A549 (cell line): ENCODE measurements at regions not wholly inside any gene's neighbourhood (a gene's known extent, or its start where the extent isn't known, plus 50 kb on each side); places are given as distances from the start of the nearest gene placed in this dataset.

ENCODE experiments used
- ATAC-seq, 2 experiments: fragments of 200-7000 bp in 1 of 2; fragments of >200 bp in 1 of 2; cut with Nextera tagmentation in 1 of 2; cut with Tn5 transposase in 1 of 2; 3 replicates each; pipeline versions ENCODE4 v1.8.0 to v1.9.1; 2018 to 2020; ENCODE audit warnings: mild to moderate bottlenecking in 1 of 2, moderate library complexity in 1 of 2
- CTCF ChIA-PET: fragments of 300-600 bp; sonication (Branson Sonifier 250); formaldehyde crosslinking; extraction: SDS; loops from one replicate; lab custom pipeline; 2021; ENCODE audit warnings: antibody characterized with exemption, inconsistent platforms; lab: Yijun Ruan, JAX
- POLR2A ChIA-PET: fragments of 350-600 bp; formaldehyde crosslinking; extraction: SDS; loops from one replicate; lab custom pipeline; 2021; ENCODE audit warnings: antibody characterized with exemption, inconsistent platforms; lab: Yijun Ruan, JAX
- DNase-seq, 2 experiments: peaks; one replicate each; pipeline versions ENCODE4 v3.0.0 to v3.0.0-alpha.2; 2011 to 2016; ENCODE audit warnings: low read depth in 1 of 2, low spot score in 1 of 2
- FAIRE-seq: peaks from 2 replicates; lab custom pipeline; 2011; peaks lifted over from hg19 to GRCh38; lab: Jason Lieb, UNC
- H3K27ac ChIP-seq, 2 experiments: fragments of >200 bp; sonication (Bioruptor Twin); formaldehyde crosslinking; 3 replicates each; pipeline ENCODE4 v1.5.1; 2016 to 2017
- H3K4me1 ChIP-seq: fragments of >200 bp; sonication (Bioruptor Twin); formaldehyde crosslinking; 3 replicates; pipeline ENCODE4 v1.6.1; 2016
- H3K4me2 ChIP-seq: fragments of >200 bp; sonication (Bioruptor Twin); formaldehyde crosslinking; 3 replicates; pipeline ENCODE4 v1.6.1; 2016
- H3K4me3 ChIP-seq: fragments of >200 bp; sonication (Bioruptor Twin); formaldehyde crosslinking; 3 replicates; pipeline ENCODE4 v1.5.1; 2016
- H3K9me3 ChIP-seq: fragments of >200 bp; sonication (Bioruptor Twin); formaldehyde crosslinking; 3 replicates; pipeline ENCODE4 v1.6.1; 2016
- CBX2 ChIP-seq: fragments of 200-600 bp; sonication (generic); IDR thresholded peaks from 2 replicates; pipeline ENCODE4 v1.6.1; 2016; ENCODE audit warnings: low read depth, mild to moderate bottlenecking, borderline replicate concordance
- CHD2 ChIP-seq: fragments of 150-350 bp; IDR thresholded peaks from 2 replicates; pipeline ENCODE4 v1.6.1; 2014; ENCODE audit warnings: low read length; ENCODE audit not compliant: partially characterized antibody
- ESRRA ChIP-seq: fragments of 150-350 bp; IDR thresholded peaks from 2 replicates; pipeline ENCODE4 v1.6.1; 2014; ENCODE audit warnings: mild to moderate bottlenecking, low read length, borderline replicate concordance
- HDAC2 ChIP-seq: fragments of 200-600 bp; sonication (generic); IDR thresholded peaks from 2 replicates; pipeline ENCODE4 v1.6.1; 2016
- JUNB ChIP-seq: fragments of >200 bp; sonication (Bioruptor Twin); formaldehyde crosslinking; IDR thresholded peaks from 2 replicates; pipeline ENCODE4 v1.6.1; 2016
- KDM1A ChIP-seq: fragments of 200-600 bp; sonication (generic); IDR thresholded peaks from 2 replicates; pipeline ENCODE4 v1.6.1; 2016; ENCODE audit warnings: low read depth, mild to moderate bottlenecking
- KDM5A ChIP-seq: fragments of 200-600 bp; sonication (generic); IDR thresholded peaks from 2 replicates; pipeline ENCODE4 v1.6.1; 2016; ENCODE audit warnings: antibody characterized with exemption, mild to moderate bottlenecking
- MAFK ChIP-seq: fragments of 450-650 bp; IDR thresholded peaks from 2 replicates; pipeline ENCODE4 v1.6.1; 2014; ENCODE audit not compliant: partially characterized antibody
- NPAS2 ChIP-seq: fragments of 250-450 bp; sonication (Bioruptor Pico); IDR thresholded peaks from 2 replicates; pipeline ENCODE4 v1.8.0; 2022; ENCODE audit warnings: mild to moderate bottlenecking, moderate library complexity, borderline replicate concordance
- NR3C1 ChIP-seq: fragments of >200 bp; sonication (Bioruptor Twin); formaldehyde crosslinking; IDR thresholded peaks from 3 replicates; pipeline ENCODE4 v1.6.1; 2017
- PHF8 ChIP-seq: fragments of 200-600 bp; sonication (generic); IDR thresholded peaks from 2 replicates; pipeline ENCODE4 v1.6.1; 2016; ENCODE audit warnings: low read depth, mild to moderate bottlenecking, antibody characterized with exemption, moderate library complexity, borderline replicate concordance
- POLR2AphosphoS2 ChIP-seq: conservative IDR thresholded peaks from 2 replicates; pipeline ENCODE4 v1.6.1; 2012; ENCODE audit warnings: low read length, improper control_type of control experiment, inconsistent platforms
- RARB ChIP-seq: fragments of 250-450 bp; sonication (Bioruptor Pico); IDR thresholded peaks from 2 replicates; pipeline ENCODE4 v1.8.0; 2021; ENCODE audit warnings: mild to moderate bottlenecking, moderate library complexity
- WGBS: methylation state at CpG from one replicate; pipeline ENCODE4 v1.1.6; 2017; ENCODE audit errors: missing lambda C conversion rate; 5-methylcytosine and 5-hydroxymethylcytosine counted together
- TF ChIP-seq, protein P1 (sequence below): fragments of 150-350 bp; IDR thresholded peaks from 2 replicates; pipeline ENCODE4 v1.6.1; 2014; ENCODE audit warnings: low read depth, mild to moderate bottlenecking, low read length
- TF ChIP-seq, protein P2 (sequence below): fragments of >200 bp; sonication (Bioruptor Twin); formaldehyde crosslinking; IDR thresholded peaks from 3 replicates; pipeline ENCODE4 v1.5.1; 2016
- TF ChIP-seq, protein P3 (sequence below): fragments of >200 bp; sonication (Bioruptor Twin); formaldehyde crosslinking; IDR thresholded peaks from 2 replicates; pipeline ENCODE4 v1.6.1; 2016
- TF ChIP-seq, protein P4 (sequence below): IDR thresholded peaks from 2 replicates; pipeline ENCODE4 v1.6.1; 2012
- TF ChIP-seq, protein P5 (sequence below): fragments of 200-600 bp; sonication (generic); IDR thresholded peaks from 2 replicates; pipeline ENCODE4 v1.6.1; 2016; ENCODE audit warnings: antibody characterized with exemption, mild to moderate bottlenecking, moderate library complexity

DNA sequence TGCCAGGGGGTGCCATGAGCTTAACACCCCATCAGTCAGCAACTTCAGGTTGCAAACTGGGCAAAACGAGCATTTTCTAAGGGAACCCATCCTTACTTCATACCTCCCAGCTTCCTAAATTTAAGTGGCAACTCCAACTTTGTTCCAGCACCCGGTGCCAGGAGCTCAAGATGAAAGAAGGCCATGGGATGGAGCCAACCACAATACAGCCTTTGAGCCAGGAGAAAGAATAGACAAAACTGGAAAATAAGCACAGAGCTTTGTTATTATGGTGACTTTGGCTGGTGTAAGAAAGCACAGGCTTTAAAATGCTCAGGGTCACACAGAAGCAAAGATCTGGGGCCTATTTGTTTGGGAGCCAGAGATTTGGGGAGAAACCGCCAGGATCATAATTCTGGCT, 388.7 kb upstream of the MGMT start:
- Histone ChIP-seq H3K9me3 (no peaks in the 10 kb centered on the region; the same call in 2 of the 3 replicates), H3K4me1 (no peaks in the 10 kb centered on the region), H3K4me2 (no peak overlapping the region), H3K27ac (no peak overlapping the region), H3K4me3 (no peak overlapping the region)
- POLR2A ChIA-PET, result no interaction called here
- CTCF ChIA-PET, result no interaction called here
- TF ChIP-seq JUNB, result no peak
- 2% methylated on average over 3 of the region's 3 CpGs for WGBS
- no peak for ATAC-seq
- no peak for DNase-seq
- FAIRE-seq, result no peak

DNA sequence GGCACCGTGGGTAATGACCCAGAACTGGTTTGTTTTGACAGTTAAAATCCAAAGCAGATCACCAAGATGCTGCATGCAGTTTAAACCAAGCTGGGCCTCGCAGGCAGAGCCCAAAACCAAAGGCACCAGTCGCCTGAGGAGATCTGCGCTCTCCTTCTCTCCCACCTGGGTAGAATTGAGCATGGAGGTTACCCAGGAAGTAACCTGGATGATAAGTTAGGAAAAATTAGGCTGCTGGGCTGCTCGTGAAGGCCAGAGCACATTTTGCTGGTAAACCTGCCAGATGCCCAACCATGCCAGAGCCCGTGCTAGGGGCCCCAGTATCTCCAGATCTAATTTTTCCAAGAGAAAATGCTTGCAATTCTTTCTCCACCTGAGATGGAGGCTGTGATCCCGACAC, 388.3 kb upstream of the MGMT start:
- FAIRE-seq, result no peak
- 0% methylated on average over 7 of the region's 7 CpGs for WGBS
- no peak for DNase-seq
- TF ChIP-seq KDM1A (no peak), CBX2 (no peak), PHF8 (no peak), KDM5A (no peak)
- TF ChIP-seq, all 56 proteins: peak for 0
- Histone ChIP-seq H3K9me3 (no peaks in the 10 kb centered on the region; the same call in 2 of the 3 replicates), H3K27ac (no peak overlapping the region), H3K4me2 (no peak overlapping the region), H3K4me1 (no peaks in the 10 kb centered on the region), H3K4me3 (no peak overlapping the region)
- POLR2A ChIA-PET, result no interaction called here
- CTCF ChIA-PET, result no interaction called here
- no peak for ATAC-seq

DNA sequence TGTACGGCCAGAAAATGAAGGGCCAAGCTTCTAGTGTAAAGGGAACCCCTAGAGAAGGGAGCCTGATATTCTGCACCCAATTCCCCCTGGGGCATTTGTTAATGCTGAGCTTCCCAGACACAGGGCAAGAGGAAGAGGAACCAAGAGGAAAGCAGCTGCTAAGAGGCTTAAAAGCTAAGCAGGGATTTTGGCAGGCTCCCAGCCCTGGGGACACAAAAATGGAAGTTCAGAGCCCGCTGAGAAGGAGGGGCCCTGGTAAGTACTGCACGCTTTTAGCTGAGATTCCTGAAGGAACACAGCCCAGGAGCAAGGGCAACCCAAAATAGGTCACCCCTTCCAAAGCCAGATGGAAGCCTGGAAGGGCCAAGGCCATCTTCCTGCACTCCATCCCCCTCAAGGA, 387.3 kb upstream of the MGMT start:
- Histone ChIP-seq H3K27ac (no peak overlapping the region), H3K9me3 (no peaks in the 10 kb centered on the region; the same call in 2 of the 3 replicates), H3K4me1 (no peaks in the 10 kb centered on the region), H3K4me3 (no peak overlapping the region)
- 5% methylated on average over 3 of the region's 3 CpGs for WGBS
- DNase-seq (no peak), ATAC-seq (no peak), FAIRE-seq (no peak)
- ChIA-PET CTCF (no interaction called here), POLR2A (no interaction called here)
- TF ChIP-seq RARB (CRISPR knock-in tag) (no peak), ESRRA (no peak), HDAC2 (no peak), CHD2 (no peak), NPAS2 (CRISPR knock-in tag) (no peak), PHF8 (no peak), POLR2AphosphoS2 (no peak), MAFK (no peak), NR3C1 (no peak)
- TF ChIP-seq, protein P1, sequence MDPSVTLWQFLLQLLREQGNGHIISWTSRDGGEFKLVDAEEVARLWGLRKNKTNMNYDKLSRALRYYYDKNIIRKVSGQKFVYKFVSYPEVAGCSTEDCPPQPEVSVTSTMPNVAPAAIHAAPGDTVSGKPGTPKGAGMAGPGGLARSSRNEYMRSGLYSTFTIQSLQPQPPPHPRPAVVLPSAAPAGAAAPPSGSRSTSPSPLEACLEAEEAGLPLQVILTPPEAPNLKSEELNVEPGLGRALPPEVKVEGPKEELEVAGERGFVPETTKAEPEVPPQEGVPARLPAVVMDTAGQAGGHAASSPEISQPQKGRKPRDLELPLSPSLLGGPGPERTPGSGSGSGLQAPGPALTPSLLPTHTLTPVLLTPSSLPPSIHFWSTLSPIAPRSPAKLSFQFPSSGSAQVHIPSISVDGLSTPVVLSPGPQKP, result no peak
- TF ChIP-seq, protein P2, sequence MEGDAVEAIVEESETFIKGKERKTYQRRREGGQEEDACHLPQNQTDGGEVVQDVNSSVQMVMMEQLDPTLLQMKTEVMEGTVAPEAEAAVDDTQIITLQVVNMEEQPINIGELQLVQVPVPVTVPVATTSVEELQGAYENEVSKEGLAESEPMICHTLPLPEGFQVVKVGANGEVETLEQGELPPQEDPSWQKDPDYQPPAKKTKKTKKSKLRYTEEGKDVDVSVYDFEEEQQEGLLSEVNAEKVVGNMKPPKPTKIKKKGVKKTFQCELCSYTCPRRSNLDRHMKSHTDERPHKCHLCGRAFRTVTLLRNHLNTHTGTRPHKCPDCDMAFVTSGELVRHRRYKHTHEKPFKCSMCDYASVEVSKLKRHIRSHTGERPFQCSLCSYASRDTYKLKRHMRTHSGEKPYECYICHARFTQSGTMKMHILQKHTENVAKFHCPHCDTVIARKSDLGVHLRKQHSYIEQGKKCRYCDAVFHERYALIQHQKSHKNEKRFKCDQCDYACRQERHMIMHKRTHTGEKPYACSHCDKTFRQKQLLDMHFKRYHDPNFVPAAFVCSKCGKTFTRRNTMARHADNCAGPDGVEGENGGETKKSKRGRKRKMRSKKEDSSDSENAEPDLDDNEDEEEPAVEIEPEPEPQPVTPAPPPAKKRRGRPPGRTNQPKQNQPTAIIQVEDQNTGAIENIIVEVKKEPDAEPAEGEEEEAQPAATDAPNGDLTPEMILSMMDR, result no peak
- TF ChIP-seq, protein P3, sequence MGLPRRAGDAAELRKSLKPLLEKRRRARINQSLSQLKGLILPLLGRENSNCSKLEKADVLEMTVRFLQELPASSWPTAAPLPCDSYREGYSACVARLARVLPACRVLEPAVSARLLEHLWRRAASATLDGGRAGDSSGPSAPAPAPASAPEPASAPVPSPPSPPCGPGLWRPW, result no peak
- TF ChIP-seq, protein P4, sequence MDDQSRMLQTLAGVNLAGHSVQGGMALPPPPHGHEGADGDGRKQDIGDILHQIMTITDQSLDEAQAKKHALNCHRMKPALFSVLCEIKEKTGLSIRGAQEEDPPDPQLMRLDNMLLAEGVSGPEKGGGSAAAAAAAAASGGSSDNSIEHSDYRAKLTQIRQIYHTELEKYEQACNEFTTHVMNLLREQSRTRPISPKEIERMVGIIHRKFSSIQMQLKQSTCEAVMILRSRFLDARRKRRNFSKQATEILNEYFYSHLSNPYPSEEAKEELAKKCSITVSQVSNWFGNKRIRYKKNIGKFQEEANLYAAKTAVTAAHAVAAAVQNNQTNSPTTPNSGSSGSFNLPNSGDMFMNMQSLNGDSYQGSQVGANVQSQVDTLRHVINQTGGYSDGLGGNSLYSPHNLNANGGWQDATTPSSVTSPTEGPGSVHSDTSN, result no peak
- TF ChIP-seq, protein P5, sequence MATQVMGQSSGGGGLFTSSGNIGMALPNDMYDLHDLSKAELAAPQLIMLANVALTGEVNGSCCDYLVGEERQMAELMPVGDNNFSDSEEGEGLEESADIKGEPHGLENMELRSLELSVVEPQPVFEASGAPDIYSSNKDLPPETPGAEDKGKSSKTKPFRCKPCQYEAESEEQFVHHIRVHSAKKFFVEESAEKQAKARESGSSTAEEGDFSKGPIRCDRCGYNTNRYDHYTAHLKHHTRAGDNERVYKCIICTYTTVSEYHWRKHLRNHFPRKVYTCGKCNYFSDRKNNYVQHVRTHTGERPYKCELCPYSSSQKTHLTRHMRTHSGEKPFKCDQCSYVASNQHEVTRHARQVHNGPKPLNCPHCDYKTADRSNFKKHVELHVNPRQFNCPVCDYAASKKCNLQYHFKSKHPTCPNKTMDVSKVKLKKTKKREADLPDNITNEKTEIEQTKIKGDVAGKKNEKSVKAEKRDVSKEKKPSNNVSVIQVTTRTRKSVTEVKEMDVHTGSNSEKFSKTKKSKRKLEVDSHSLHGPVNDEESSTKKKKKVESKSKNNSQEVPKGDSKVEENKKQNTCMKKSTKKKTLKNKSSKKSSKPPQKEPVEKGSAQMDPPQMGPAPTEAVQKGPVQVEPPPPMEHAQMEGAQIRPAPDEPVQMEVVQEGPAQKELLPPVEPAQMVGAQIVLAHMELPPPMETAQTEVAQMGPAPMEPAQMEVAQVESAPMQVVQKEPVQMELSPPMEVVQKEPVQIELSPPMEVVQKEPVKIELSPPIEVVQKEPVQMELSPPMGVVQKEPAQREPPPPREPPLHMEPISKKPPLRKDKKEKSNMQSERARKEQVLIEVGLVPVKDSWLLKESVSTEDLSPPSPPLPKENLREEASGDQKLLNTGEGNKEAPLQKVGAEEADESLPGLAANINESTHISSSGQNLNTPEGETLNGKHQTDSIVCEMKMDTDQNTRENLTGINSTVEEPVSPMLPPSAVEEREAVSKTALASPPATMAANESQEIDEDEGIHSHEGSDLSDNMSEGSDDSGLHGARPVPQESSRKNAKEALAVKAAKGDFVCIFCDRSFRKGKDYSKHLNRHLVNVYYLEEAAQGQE, result no peak
- TF ChIP-seq, all 56 proteins: peak for 0
- no peak overlapping the region for H3K4me2 ChIP-seq
